Ammon's horn (tissue), 1 donor: ENCODE measurements at regions not wholly inside any gene's neighbourhood (a gene's known extent, or its start where the extent isn't known, plus 50 kb on each side); places are given as distances from the start of the nearest gene placed in this dataset.

ENCODE experiments used
- DNase-seq: peaks from one replicate; pipeline ENCODE4 v3.0.0-alpha.2; 2016; ENCODE audit warnings: low spot score

- DNase-seq: no peak
Observed at GRCh38 chr16:80176114-80176513, 364.7 kb upstream of the DYNLRB2 start.

DNA sequence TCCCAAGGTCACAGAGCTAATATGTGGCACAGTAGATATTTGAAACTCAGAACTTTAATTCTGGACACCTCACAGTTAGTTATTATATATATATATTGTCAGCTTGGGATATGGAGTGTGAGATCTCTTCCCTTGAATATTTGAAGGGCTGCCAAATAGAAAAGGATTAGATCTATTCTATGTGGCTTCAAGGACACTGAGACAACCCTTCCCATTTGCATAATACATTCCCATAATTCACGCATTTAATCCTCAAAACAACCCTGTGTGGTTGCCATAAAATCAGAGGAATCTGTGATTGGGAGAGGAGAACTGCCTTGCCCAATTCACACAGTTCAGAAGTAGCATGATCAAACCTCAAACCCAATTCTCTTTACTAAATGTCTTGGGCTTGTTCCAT is 365.8 kb upstream of the DYNLRB2 start:
- no peak for DNase-seq

DNA sequence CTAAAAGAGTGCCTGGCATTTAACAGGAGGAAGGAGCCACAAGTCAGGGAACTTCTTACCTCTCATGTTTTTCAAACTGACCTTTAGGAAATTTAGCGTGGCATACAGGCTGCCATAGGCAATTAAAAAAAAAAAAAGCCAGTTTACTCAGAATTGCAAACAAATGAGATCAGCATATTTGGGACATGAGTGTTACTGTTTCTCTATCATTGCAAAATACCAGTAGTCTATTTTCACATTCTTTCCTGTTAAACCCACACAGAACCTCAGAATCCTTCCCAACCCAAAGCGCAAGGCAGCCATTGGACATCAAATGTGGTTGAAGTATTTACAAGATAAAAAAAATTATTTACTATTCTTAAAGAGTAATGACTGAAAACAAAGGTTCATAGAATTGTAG is 366.4 kb upstream of the DYNLRB2 start:
- DNase-seq: no peak

- DNase-seq: no peak
Observed at GRCh38 chr16:80171746-80172145, 369.0 kb upstream of the DYNLRB2 start.

DNA sequence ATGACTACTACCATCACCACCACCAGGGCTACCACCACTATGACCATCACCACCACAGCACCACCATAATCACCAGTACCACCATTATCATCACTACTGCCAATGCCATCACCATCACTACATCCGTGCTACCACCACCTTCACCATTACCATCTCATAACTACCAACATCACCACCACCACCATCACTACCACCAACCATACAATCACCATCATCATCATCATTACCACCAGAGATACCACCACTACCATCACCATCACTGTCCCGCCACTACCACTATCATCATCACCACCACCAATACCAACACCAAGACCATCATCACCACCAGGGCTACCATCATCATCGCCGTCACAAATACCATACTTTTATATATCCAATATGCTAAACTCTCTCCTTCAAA is 369.6 kb upstream of the DYNLRB2 start:
- no peak for DNase-seq

DNA sequence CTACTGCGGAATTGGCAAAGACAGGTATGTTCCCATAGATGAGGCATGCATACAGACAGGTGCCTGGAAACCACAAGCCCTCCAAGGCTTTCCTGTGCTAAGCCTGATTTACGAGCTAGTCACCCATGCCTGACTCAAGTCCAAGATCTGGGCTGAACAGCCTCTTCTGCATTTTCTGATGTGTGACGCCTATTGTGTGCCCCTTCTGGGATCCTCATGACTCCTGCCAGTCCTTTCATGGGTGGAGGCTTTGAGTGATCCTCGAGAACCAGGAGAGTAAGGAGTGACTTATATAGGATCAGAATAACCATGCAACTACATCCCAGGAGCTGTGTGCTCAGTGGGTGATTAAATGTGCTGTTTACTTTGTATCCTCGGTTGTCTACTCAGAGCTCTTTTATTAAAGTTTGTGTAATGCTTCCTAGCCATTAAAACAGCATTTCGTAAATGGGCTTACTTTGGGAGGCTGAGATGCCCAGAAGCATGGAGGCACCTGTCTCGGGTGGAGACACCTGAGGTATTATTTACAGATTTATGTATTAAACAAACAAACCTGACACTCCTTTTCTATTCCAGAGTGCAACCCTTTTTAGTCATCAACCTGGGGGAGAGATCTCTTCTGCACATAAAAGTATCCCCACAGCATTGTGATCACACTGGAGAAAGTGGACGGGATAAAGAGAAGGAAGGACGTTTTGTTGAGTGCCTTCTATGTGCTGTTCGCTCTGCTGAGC is 373.0 kb upstream of the DYNLRB2 start:
- no peak for DNase-seq

DNA sequence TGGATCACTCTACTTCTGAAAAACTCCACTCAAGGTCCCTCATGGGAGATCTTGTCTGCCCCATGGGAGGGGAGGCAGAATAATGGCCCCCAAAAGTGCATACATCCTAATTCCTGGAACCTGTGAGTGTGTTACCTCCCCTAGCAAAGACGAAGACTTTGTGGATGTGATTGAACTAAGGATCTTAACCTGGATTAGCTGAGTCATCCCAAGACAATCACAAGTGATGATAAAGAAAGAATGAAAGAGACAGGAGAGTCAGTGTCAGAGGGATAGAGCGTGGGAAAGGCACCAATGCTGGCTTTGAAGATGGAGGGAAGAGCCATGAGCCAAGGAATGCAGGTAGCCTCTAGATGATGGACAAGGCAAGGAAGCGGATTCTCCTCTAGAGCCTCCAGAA is 374.7 kb upstream of the DYNLRB2 start:
- DNase-seq: no peak

- DNase-seq: no peak
Observed at GRCh38 chr16:80164966-80165550, 375.7 kb upstream of the DYNLRB2 start.

DNA sequence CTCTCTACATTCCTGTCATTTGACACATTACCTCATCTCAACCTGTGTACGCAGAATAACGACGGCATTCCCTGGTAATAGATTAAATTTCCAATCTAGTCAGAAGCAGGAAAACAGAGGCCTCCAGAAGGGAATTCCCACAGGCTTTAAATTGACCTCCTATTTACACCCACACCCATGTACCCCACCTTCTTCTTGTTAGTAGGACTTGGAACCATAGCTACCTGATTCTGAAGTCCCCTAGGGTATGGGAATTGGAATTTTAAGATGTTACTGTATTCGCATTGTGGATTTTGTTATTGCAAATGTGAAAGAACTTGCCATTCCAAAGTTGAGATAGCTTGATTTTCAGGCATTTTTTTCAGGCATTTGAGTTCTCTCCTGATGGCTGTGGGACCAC is 377.5 kb upstream of the DYNLRB2 start:
- DNase-seq: no peak

- no peak for DNase-seq
Observed at GRCh38 chr16:80161799-80162739, 378.7 kb upstream of the DYNLRB2 start.

- DNase-seq: peak; percentile 21
Observed at GRCh38 chr16:80158766-80159165, 382.0 kb upstream of the DYNLRB2 start.

DNA sequence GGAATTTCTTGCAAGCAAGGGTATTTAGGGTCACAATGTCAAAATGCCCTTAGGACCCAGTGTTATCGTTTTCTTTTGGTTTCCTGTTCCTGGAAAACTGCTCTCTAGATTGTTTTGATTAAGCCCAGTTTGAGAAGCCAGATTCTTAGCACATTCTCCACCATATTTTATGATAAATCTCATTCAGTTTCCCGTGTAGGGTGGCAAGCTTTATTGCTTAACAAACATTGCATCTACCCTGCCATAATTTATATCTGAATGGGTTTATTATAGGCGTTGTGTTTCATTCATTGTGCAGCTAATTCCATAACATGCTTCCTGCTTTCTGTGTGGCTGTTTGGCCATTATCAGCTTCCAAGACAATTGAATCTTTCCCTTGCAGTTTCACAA is 389.1 kb upstream of the DYNLRB2 start:
- DNase-seq: no peak

GRCh38 chr16:80150978-80151721 is 389.6 kb upstream of the DYNLRB2 start:
- no peak for DNase-seq

DNA sequence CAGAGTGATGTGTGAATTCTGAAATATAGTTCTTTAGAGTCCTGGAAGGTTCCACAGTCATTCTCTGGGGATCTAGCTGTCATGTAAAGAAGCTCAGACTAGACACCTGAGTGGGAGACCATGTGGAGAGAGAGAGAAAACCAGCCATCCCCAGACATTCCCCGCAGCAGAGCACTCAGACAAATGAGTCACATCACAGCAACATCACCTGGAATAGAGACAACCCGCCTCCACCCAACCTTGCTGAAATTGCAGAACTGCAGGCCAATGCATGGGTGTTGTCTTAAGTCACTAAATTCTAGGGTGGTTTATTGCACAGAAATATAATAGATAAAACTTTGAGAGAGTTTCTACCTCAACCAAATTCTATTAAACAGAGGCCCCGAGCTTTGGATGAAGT is 392.0 kb upstream of the DYNLRB2 start:
- no peak for DNase-seq

GRCh38 chr16:80147026-80147655 is 393.7 kb upstream of the DYNLRB2 start:
- DNase-seq: no peak

DNA sequence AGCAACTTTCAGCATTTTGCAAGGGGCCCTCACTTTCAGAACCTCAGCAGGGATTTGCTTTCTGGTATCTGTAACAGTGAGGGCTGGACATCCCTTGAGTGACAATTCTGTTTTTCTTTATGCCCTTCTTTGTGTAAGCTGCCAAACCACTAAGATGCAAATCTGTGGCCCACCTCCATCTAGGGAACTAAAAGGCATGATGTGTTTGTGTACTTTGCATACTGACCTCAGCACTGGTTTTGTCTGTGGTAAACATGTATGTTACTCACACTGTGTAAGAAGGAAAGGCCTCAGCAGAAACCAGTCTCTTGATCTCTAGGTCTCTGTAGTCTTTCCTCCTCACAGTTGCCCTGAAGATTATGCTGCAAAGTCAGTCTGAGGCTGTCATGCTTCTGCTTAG is 396.6 kb upstream of the DYNLRB2 start:
- DNase-seq: no peak

GRCh38 chr16:80142940-80143339 is 397.9 kb upstream of the DYNLRB2 start:
- DNase-seq: no peak

DNA sequence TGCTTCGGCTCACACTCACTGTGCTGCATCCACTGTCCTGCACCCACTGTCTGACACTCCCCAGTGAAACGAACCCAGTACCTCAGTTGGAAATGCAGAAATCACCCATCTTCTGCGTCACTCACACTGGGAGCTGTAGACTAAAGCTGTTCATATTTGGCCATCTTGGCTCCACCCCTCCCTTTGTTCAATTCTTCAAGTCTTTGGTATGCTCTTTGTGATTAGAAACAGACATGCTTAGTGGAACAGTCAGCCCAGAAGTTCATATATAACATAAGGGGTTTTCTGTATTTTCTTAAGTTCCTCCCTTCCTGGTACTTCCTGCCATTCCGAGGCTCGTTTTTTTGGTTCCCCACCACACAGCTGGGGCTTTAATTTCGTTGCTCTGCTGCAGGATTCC is 398.5 kb upstream of the DYNLRB2 start:
- DNase-seq: no peak

- DNase-seq: no peak
Observed at GRCh38 chr16:80129791-80130190, 411.0 kb upstream of the DYNLRB2 start.

DNA sequence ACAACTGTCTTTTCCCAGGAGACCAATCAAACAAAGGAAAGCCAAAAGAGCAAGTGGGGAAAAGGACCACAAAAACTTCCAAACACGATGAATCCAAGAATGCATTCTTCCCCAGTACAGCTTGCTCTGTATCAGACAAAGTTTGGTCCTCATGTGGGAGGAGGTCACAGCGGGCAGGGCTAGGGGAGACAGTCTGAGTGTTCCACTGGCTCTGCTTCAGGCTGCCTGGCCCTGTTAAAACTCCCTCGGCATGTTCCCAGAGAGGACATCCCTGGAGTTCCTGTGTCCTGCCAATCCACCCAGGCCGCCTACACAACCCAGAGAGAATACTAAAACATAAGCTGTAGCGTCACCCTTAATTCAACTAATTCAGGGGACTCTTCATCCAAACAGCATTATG is 415.1 kb upstream of the DYNLRB2 start:
- no peak for DNase-seq

DNA sequence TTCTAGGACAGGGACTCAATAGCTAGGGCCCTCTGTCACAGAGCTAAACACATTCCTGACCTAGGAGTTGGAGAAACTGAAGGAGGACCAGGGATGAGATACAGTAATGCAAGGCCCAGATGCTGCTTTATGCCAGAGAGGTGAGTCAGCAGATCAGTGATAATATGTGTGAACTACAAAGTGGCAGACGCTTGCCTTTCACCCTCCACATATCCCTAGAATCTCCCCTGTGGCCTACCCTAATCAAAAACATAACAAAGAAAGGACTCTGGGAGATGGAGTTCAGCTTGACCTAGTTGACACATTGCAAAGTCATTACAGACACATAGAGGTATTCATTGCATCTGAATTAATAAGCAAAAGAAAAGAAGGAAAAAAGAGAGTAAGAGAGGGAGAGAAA is 417.6 kb upstream of the DYNLRB2 start:
- DNase-seq: no peak

- peak; percentile 7 for DNase-seq
Observed at GRCh38 chr16:80122115-80122514, 418.7 kb upstream of the DYNLRB2 start.
